C4-2B (cell line): ENCODE measurements at regions not wholly inside any gene's neighbourhood (a gene's known extent, or its start where the extent isn't known, plus 50 kb on each side); places are given as distances from the start of the nearest gene placed in this dataset.
A peak's percentile ranks its signal among the peaks of the same experiment; 100 is the strongest.

Experiments used
- H3K27ac ChIP-seq: fragments of 450-650 bp; 2 replicates; pipeline ENCODE4 v1.5.1; 2017
- CTCF ChIP-seq: fragments of 450-650 bp; conservative IDR thresholded peaks from 2 replicates; pipeline ENCODE4 v1.5.1; 2017; ENCODE audit warnings: mild to moderate bottlenecking
- ZFX ChIP-seq: fragments of 450-650 bp; IDR thresholded peaks from 2 replicates; pipeline ENCODE4 v1.6.1; 2017

DNA sequence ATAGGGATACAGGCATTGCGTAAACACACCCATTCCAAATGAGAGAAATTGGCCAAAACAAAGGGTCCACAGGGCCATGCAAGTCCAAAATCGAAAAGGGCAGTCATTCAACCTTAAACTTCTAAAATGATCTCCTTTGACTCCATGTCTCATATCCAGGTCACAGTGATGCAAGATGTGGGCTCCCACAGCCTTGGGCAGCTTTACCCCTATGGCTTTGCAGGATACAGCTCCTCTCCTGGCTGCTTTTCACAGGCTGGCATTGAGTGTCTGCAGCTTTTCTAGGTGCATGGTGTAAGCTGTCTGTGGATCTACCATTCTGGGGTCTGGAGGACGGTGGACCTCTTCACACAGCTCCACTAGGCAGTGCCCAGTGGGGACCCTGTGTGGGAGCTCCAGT is 744.5 kb downstream of the QKI start:
- no peak overlapping the region for H3K27ac ChIP-seq
- TF ChIP-seq ZFX (no peak), CTCF (no peak)

GRCh38 chr6:164154588-164154987 is 740.1 kb downstream of the QKI start:
- no peak for TF ChIP-seq ZFX
- TF ChIP-seq CTCF, result no peak
- no peak overlapping the region for H3K27ac ChIP-seq

- no peak for TF ChIP-seq ZFX
- TF ChIP-seq CTCF, result no peak
- no peak overlapping the region; the same call in 1 of the 2 replicates for H3K27ac ChIP-seq
Observed at GRCh38 chr6:164152611-164153010, 738.1 kb downstream of the QKI start.

- H3K27ac ChIP-seq, result peak overlapping the region; percentile 68
- no peak for TF ChIP-seq ZFX
- no peak for TF ChIP-seq CTCF
Observed at GRCh38 chr6:164151161-164152120, 736.9 kb downstream of the QKI start.

- peak overlapping the region; percentile 68 for H3K27ac ChIP-seq
- TF ChIP-seq ZFX (no peak), CTCF (no peak)
Observed at GRCh38 chr6:164150232-164150631, 735.7 kb downstream of the QKI start.

DNA sequence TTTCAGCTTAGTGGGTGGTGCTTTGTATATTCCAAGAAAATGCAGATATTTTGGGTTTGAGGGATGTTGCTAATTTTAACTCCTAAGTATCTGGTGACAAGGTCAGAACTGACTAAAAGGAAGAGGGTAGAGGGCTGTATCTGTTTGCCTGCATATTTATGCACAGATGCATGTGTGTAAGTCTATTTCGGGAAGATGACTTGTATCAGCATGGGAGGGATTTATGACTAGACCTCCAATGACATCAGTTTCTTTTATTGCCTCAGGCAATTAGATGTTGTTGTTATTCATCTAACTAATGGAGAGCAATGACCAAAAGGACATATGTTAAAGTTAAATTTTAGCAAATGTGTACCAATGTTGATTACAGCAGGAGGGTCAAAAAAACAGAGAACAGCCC is 734.3 kb downstream of the QKI start:
- no peak overlapping the region for H3K27ac ChIP-seq
- no peak for TF ChIP-seq ZFX
- no peak for TF ChIP-seq CTCF

DNA sequence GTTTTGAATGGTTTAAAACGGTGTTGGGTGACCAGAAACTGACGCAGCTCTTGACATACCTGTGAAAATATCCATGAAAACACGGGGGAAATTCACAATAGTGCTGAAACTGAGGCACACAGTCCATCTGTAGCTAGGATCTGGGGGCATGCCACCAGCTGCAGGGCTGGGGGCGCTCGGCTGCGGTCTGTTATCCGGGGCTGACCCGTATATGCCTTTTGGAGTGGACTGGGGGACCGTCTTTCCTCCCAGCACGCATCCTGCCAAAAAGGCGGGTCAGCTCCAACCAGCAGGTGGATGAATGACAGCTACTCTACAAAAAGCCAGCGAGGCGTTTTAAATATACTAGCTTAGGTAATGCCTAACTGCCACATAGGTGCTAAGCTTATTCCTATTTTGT is 729.8 kb downstream of the QKI start:
- H3K27ac ChIP-seq, result no peak overlapping the region
- TF ChIP-seq ZFX, result no peak
- no peak for TF ChIP-seq CTCF
